ENCODE measurements at regions not wholly inside any gene's neighbourhood (a gene's known extent, or its start where the extent isn't known, plus 50 kb on each side); places are given as distances from the start of the nearest gene placed in this dataset.
"Not testable (repeated sequence)": the region's sequence is repeated elsewhere in the genome, so short reads cannot be mapped to it uniquely, and the experiment has no call there.

DNA sequence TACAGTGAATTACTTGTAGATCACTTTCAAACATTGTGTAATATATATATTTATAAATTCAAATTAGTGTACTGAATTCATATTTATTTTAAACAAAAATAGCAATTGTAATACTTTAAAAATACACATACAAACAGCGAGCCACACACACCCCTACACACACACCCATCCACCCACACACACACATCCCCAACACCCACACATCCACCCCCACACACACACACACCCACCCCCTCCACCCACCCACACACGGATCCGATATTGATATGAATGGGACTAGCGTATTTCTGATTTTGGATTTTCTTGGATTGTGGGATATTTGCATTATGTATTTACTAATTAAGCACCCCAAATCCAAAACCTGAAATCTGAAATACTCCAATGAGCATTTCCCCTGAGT is 451.2 kb downstream of the PCDH7 start:
- H3K27me3 ChIP-seq (ENCODE audit: control insufficient read depth, insufficient read depth, low read length) = no peaks in the 10 kb centered on the region
- H3K9me3 ChIP-seq (replicated peaks; ENCODE audit: low read length) = no peaks in the 10 kb centered on the region
- no peak overlapping the region for H3K4me3 ChIP-seq (ENCODE audit: low read length)
- H3K9ac ChIP-seq (ENCODE audit: low read depth, low read length) = no peak overlapping the region
- no peaks in the 10 kb centered on the region for H3K36me3 ChIP-seq (ENCODE audit: insufficient read depth, low read length)
- H3K4me1 ChIP-seq (ENCODE audit: control insufficient read depth, insufficient read depth, low read length) = no peaks in the 10 kb centered on the region
- no peak overlapping the region for H3K4me2 ChIP-seq (ENCODE audit: low read length)

DNA sequence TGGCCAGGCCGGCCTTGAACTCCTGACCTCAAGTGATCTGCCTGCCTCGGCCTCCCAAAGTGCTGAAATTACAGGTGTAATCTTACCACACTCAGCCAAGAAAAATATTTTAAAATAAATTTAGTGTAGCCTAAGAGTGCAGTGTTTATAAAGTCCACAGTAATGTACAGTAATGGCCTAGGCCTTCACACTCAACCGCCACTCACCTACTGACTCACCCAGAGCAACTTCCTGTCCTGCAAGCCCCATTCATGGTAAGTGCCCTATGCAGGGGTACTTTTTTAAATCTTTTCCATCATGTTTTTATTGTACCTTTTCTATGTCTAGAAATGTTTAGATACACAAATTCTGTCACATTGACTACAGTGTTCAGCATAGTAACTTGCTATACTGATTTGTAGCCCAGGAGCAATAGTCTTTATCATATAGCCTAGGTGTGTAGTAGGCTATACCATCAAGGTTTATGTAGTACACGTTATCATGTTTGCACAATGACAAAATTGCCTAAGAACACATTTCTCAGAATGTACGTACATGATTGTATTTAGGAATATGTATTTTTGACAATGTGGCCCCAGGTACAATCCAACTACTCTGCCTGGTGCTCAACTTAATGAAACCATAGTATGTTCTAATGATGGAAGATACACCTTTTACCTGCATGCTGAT is 455.2 kb downstream of the PCDH7 start:
- Histone ChIP-seq H3K4me2 (ENCODE audit: low read length) (no peak overlapping the region), H3K9me3 (replicated peaks; ENCODE audit: low read length) (no peaks in the 10 kb centered on the region), H3K27me3 (ENCODE audit: control insufficient read depth, insufficient read depth, low read length) (no peaks in the 10 kb centered on the region), H3K4me3 (ENCODE audit: low read length) (no peak overlapping the region), H3K36me3 (ENCODE audit: insufficient read depth, low read length) (no peaks in the 10 kb centered on the region), H3K4me1 (ENCODE audit: control insufficient read depth, insufficient read depth, low read length) (no peaks in the 10 kb centered on the region), H3K9ac (ENCODE audit: low read depth, low read length) (no peak overlapping the region)

DNA sequence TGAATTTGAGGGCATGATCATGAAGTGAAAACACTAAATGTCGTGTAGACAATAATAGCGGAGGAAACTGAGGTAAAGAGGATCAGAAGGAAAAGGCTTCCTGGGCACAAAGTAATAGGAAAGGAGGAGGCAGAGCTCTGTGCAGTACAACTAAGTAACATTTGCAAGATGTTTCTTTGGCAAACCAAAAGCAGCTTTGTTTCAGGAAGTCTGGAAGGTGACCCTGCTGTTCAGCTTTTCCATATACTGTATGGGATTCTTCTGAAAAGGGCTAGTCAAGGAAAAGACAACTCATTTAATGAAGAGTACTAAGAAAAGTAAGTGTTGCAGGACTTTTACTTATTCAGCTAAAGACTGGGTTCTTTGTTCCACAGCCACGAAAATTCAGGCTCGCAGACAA is 463.1 kb downstream of the PCDH7 start:
- Histone ChIP-seq H3K27me3 (ENCODE audit: control insufficient read depth, insufficient read depth, low read length) (no peaks in the 10 kb centered on the region), H3K9ac (ENCODE audit: low read depth, low read length) (no peak overlapping the region), H3K4me3 (ENCODE audit: low read length) (no peak overlapping the region), H3K4me1 (ENCODE audit: control insufficient read depth, insufficient read depth, low read length) (no peaks in the 10 kb centered on the region), H3K9me3 (replicated peaks; ENCODE audit: low read length) (no peaks in the 10 kb centered on the region), H3K36me3 (ENCODE audit: insufficient read depth, low read length) (no peaks in the 10 kb centered on the region), H3K4me2 (ENCODE audit: low read length) (no peak overlapping the region)

DNA sequence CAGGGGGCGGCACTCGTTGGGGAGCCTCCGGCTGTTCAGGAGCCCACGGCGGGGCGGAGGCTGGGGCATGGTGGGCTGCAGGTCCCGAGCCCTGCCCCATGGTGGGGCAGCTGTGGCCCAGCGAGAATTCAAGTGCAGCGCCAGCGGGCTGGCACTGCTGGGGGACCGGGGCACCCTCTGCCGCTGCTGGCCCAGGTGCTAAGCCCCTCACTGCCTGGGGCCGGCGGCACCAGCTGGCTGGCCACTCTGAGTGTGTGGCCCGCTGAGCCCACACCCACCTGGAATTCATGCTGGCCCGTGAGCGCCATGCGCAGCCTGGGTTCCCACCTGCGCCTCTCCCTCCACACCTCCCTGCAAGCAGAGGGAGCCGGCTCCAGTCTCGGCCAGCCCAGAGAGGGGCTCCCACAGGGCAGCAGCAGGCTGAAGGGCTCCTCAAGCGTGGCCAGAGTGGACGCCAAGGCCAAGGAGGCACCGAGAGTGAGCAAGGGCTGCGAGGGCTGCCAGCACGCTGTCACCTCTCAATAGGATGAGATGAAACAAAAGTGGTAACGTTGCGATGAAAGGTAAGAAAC is 464.9 kb downstream of the PCDH7 start:
- no peak overlapping the region for H3K4me3 ChIP-seq (ENCODE audit: low read length)
- no peaks in the 10 kb centered on the region for H3K27me3 ChIP-seq (ENCODE audit: control insufficient read depth, insufficient read depth, low read length)
- H3K36me3 ChIP-seq (ENCODE audit: insufficient read depth, low read length) = no peaks in the 10 kb centered on the region
- H3K4me2 ChIP-seq (ENCODE audit: low read length) = no peak overlapping the region
- H3K9ac ChIP-seq (ENCODE audit: low read depth, low read length) = no peak overlapping the region
- no peaks in the 10 kb centered on the region for H3K9me3 ChIP-seq (replicated peaks; ENCODE audit: low read length)
- no peaks in the 10 kb centered on the region for H3K4me1 ChIP-seq (ENCODE audit: control insufficient read depth, insufficient read depth, low read length)

DNA sequence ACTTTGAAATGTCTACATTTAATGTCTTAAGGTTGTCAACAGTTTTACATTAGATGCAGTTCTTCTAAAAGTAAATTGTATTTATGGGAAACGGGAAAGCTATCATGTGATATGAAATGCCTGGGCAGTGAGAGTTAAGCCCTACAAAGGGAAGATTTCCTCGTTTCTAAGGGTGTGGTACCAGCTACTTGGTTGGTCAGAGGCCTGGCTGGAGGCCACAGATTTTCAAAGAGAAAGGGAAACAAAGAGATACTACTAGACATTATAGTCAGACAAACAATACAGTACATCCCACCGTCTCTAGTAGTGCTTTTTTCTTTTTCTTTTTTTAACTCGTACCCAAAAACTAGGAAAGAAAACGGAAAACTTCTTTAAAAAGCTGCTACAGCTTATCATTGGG is 467.8 kb downstream of the PCDH7 start:
- Histone ChIP-seq H3K4me1 (ENCODE audit: control insufficient read depth, insufficient read depth, low read length) (no peaks in the 10 kb centered on the region), H3K4me3 (ENCODE audit: low read length) (no peak overlapping the region), H3K4me2 (ENCODE audit: low read length) (no peak overlapping the region), H3K9ac (ENCODE audit: low read depth, low read length) (no peak overlapping the region), H3K27me3 (ENCODE audit: control insufficient read depth, insufficient read depth, low read length) (no peaks in the 10 kb centered on the region), H3K36me3 (ENCODE audit: insufficient read depth, low read length) (no peaks in the 10 kb centered on the region), H3K9me3 (replicated peaks; ENCODE audit: low read length) (no peaks in the 10 kb centered on the region)

DNA sequence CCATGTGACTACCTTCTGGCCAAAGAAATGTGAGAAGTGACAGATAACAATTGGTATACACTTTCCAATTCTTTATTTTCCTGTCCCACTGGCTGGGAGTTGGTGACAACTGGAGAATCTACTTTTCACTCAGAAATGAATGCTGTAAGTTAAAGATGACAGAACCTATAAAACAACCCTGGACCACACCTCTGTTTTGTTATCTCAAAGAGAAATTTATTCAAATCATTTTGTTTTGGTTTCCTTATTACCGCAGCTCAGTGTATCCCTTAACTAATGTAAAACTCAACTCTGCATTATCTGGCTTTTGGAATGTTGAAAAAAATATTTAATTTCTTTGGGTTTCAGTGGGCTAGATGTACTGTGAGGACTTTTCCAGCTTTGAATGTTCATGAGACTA is 469.8 kb downstream of the PCDH7 start:
- no peaks in the 10 kb centered on the region for H3K27me3 ChIP-seq (ENCODE audit: control insufficient read depth, insufficient read depth, low read length)
- H3K4me3 ChIP-seq (ENCODE audit: low read length) = no peak overlapping the region
- H3K9me3 ChIP-seq (replicated peaks; ENCODE audit: low read length) = no peaks in the 10 kb centered on the region
- H3K36me3 ChIP-seq (ENCODE audit: insufficient read depth, low read length) = no peaks in the 10 kb centered on the region
- no peak overlapping the region for H3K9ac ChIP-seq (ENCODE audit: low read depth, low read length)
- no peaks in the 10 kb centered on the region for H3K4me1 ChIP-seq (ENCODE audit: control insufficient read depth, insufficient read depth, low read length)
- no peak overlapping the region for H3K4me2 ChIP-seq (ENCODE audit: low read length)

DNA sequence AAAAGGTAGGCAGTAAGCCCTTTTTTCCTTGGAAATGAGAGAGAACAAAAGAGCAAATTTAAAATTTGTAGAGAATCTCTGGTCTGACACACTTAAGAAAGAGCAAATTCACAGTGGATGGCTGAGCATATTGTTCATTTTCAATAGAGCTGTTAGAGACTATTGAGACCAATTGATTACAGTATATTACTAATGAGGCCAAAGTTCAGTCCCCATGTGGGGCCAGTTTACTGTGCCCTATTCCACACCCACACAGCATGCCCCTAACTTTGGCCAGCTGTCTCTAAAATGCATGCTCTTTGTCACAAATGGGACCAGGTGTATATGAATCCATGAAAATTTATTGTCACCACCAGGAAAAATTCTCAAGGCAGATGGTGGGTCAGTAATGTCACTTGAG is 470.5 kb downstream of the PCDH7 start:
- Histone ChIP-seq H3K4me1 (ENCODE audit: control insufficient read depth, insufficient read depth, low read length) (no peaks in the 10 kb centered on the region), H3K27me3 (ENCODE audit: control insufficient read depth, insufficient read depth, low read length) (no peaks in the 10 kb centered on the region), H3K36me3 (ENCODE audit: insufficient read depth, low read length) (no peaks in the 10 kb centered on the region), H3K9me3 (replicated peaks; ENCODE audit: low read length) (no peaks in the 10 kb centered on the region), H3K4me3 (ENCODE audit: low read length) (no peak overlapping the region), H3K4me2 (ENCODE audit: low read length) (no peak overlapping the region), H3K9ac (ENCODE audit: low read depth, low read length) (no peak overlapping the region)

DNA sequence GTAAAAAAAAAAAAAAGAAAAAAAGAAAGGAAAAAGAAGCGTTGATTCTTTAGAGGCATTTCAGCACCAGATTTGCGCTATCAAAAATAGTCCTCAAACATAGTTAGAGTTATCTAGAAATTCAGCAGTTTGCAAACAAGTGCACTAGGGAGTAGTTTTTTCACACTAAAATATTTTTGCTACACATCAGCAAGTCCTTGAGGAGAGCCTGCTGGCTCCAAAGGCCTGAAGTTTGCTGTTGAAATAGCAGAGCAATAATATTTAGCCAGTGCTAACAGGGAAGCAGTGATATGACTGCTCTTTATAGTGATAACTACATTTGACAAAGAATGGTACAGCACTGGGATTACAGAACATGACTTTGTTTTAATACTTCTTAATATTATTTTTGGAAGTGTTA is 472.2 kb downstream of the PCDH7 start:
- Histone ChIP-seq H3K27me3 (ENCODE audit: control insufficient read depth, insufficient read depth, low read length) (no peaks in the 10 kb centered on the region), H3K36me3 (ENCODE audit: insufficient read depth, low read length) (no peaks in the 10 kb centered on the region), H3K9ac (ENCODE audit: low read depth, low read length) (no peak overlapping the region), H3K4me1 (ENCODE audit: control insufficient read depth, insufficient read depth, low read length) (no peaks in the 10 kb centered on the region), H3K4me3 (ENCODE audit: low read length) (no peak overlapping the region), H3K9me3 (replicated peaks; ENCODE audit: low read length) (no peaks in the 10 kb centered on the region), H3K4me2 (ENCODE audit: low read length) (no peak overlapping the region)

DNA sequence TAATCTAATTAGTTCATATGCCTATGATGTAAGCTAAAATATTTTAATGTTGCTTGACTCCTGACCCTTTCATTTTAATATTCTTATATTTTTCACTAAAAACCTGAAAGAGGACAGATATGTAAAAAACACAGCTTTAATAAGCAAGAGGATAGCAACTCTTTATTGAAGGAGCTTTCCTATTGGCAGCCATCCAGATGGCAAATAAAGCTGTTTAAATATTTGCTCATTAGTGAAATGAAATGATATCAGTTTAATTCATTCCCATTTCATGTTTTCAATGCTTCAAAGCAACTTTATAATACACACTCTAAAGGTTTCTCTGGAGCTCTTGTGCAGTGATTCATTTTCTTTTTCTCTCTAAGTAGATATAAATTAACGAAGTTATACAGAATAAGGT is 473.4 kb downstream of the PCDH7 start:
- no peak overlapping the region for H3K9ac ChIP-seq (ENCODE audit: low read depth, low read length)
- no peaks in the 10 kb centered on the region for H3K27me3 ChIP-seq (ENCODE audit: control insufficient read depth, insufficient read depth, low read length)
- H3K4me1 ChIP-seq (ENCODE audit: control insufficient read depth, insufficient read depth, low read length) = no peaks in the 10 kb centered on the region
- no peak overlapping the region for H3K4me3 ChIP-seq (ENCODE audit: low read length)
- H3K9me3 ChIP-seq (replicated peaks; ENCODE audit: low read length) = no peaks in the 10 kb centered on the region
- no peaks in the 10 kb centered on the region for H3K36me3 ChIP-seq (ENCODE audit: insufficient read depth, low read length)
- H3K4me2 ChIP-seq (ENCODE audit: low read length) = no peak overlapping the region

DNA sequence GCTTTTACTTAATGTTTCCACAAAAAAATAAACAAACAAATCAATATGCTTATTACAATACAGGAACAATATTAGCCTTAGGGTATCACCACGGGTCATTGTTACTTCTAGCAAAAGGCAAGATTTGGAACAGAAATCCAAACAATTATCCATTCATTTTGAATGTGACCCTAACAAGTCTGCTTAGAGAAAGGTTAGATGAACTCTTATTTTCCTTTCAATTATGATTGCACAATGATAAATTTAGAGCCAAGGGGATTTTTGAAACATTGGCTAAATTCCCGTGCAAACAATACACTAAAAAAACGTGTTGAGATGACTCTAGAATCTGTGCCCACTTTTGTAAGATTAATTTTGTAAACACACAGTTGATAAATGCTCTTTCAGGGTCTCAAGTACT is 474.7 kb downstream of the PCDH7 start:
- Histone ChIP-seq H3K4me2 (ENCODE audit: low read length) (no peak overlapping the region), H3K4me3 (ENCODE audit: low read length) (no peak overlapping the region), H3K36me3 (ENCODE audit: insufficient read depth, low read length) (no peaks in the 10 kb centered on the region), H3K27me3 (ENCODE audit: control insufficient read depth, insufficient read depth, low read length) (no peaks in the 10 kb centered on the region), H3K9ac (ENCODE audit: low read depth, low read length) (no peak overlapping the region), H3K9me3 (replicated peaks; ENCODE audit: low read length) (no peaks in the 10 kb centered on the region), H3K4me1 (ENCODE audit: control insufficient read depth, insufficient read depth, low read length) (no peaks in the 10 kb centered on the region)

DNA sequence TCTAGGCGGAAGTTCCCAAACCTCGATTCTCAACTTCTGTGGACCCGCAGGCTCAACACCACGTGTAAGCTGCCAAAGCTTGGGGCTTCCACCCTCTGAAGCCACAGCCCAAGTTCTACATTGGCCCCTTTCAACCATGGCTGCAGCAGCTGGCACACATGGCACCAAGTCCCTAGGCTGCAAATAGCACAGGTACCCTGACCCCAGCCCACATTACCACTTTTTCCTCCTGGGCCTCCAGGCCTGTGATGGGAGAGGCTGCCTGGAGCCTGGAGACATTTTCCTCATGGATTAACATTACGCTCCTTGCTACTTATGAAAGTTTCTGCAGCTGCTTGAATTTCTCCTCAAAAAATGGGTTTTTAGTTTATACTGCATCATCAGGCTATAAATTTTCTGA is 479.5 kb downstream of the PCDH7 start:
- H3K4me1 ChIP-seq (ENCODE audit: control insufficient read depth, insufficient read depth, low read length) = no peaks in the 10 kb centered on the region
- no peaks in the 10 kb centered on the region for H3K36me3 ChIP-seq (ENCODE audit: insufficient read depth, low read length)
- no peaks in the 10 kb centered on the region for H3K9me3 ChIP-seq (replicated peaks; ENCODE audit: low read length)
- no peak overlapping the region for H3K9ac ChIP-seq (ENCODE audit: low read depth, low read length)
- H3K4me2 ChIP-seq (ENCODE audit: low read length) = no peak overlapping the region
- H3K4me3 ChIP-seq (ENCODE audit: low read length) = no peak overlapping the region
- no peaks in the 10 kb centered on the region for H3K27me3 ChIP-seq (ENCODE audit: control insufficient read depth, insufficient read depth, low read length)

DNA sequence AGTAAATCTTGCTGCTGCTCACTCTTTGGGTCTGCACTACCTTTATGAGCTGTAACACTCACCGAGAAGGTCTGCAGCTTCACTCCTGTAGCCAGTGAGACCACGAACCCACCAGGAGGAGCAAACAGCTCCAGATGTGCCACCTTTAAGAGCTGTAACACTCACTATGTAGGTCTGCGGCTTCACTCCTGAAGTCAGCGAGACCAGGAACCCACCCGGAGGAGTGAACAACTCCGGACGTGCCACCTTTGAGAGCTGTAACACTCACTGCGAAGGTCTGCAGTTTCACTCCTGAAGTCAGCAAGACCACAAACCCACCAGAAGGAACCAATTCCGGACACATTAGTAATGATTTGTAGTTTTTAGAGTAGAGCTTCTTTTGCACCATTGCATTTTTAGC is 481.9 kb downstream of the PCDH7 start:
- H3K9ac ChIP-seq (ENCODE audit: low read depth, low read length); H3K4me1 ChIP-seq (ENCODE audit: control insufficient read depth, insufficient read depth, low read length); H3K9me3 ChIP-seq (replicated peaks; ENCODE audit: low read length); H3K4me3 ChIP-seq (ENCODE audit: low read length); H3K27me3 ChIP-seq (ENCODE audit: control insufficient read depth, insufficient read depth, low read length); H3K36me3 ChIP-seq (ENCODE audit: insufficient read depth, low read length); H3K4me2 ChIP-seq (ENCODE audit: low read length): not testable (repeated sequence)
